Left ventricle myocardium inferior (tissue), 1 donor: ENCODE measurements at regions not wholly inside any gene's neighbourhood (a gene's known extent, or its start where the extent isn't known, plus 50 kb on each side); places are given as distances from the start of the nearest gene placed in this dataset.

Source experiments
- DNase-seq: peaks from one replicate; pipeline ENCODE4 v3.0.0-alpha.2; 2020
- H3K27ac ChIP-seq: fragments of 200-600 bp; replicated peaks from 2 replicates; pipeline ENCODE4 v1.8.0; 2021
- H3K27me3 ChIP-seq: fragments of 200-600 bp; 2 replicates; pipeline ENCODE4 v1.8.0; 2021; ENCODE audit warnings: low read depth
- H3K36me3 ChIP-seq: fragments of 200-600 bp; 2 replicates; pipeline ENCODE4 v1.8.0; 2021
- H3K4me1 ChIP-seq: fragments of 200-600 bp; 2 replicates; pipeline ENCODE4 v1.8.0; 2021
- H3K4me3 ChIP-seq: fragments of 200-600 bp; 2 replicates; pipeline ENCODE4 v1.8.0; 2021; ENCODE audit warnings: mild to moderate bottlenecking, moderate library complexity
- H3K9me3 ChIP-seq: fragments of 200-600 bp; replicated peaks from 2 replicates; pipeline ENCODE4 v1.8.0; 2021
- CTCF ChIP-seq: fragments of 200-600 bp; IDR thresholded peaks from 2 replicates; pipeline ENCODE4 v1.8.0; 2021; ENCODE audit warnings: antibody characterized with exemption, mild to moderate bottlenecking, borderline replicate concordance
- intact Hi-C: fragments of 100-400 bp; cut with micrococcal nuclease; formaldehyde crosslinking; loops from one replicate; pipeline ENCODE4 v1.11.0; 2022
- donor health status: DM: no; HTN: yes; CAD: no; lungs with severe emphysema.

GRCh38 chr7:17521437-17521836 is 223.0 kb downstream of the AHR start:
- peak overlapping the region; percentile 65 for H3K27ac ChIP-seq
- no peaks in the 10 kb centered on the region for H3K9me3 ChIP-seq
- H3K4me1 ChIP-seq, result peaks cover 33% of the 10 kb centered on the region
- no peaks in the 10 kb centered on the region for H3K27me3 ChIP-seq
- H3K4me3 ChIP-seq, result no peak overlapping the region
- intact Hi-C loops, result loop anchor here (10.0 kb wide), 1 partner anchor 537 kb away; no protein-coding TSS in a partner anchor
- H3K36me3 ChIP-seq, result no peaks in the 10 kb centered on the region
- DNase-seq, result no peak
- TF ChIP-seq CTCF, result no peak

- intact Hi-C loops, result loop anchor here (10.0 kb wide), 1 partner anchor 539 kb away; no protein-coding TSS in a partner anchor
- DNase-seq, result no peak
- peak overlapping the region; percentile 32 for H3K27ac ChIP-seq
Measured at GRCh38 chr7:17523813-17524739, 225.6 kb downstream of the AHR start.

GRCh38 chr7:17524746-17525145 is 226.3 kb downstream of the AHR start:
- H3K27me3 ChIP-seq, result no peaks in the 10 kb centered on the region
- no peak for DNase-seq
- peaks cover 33% of the 10 kb centered on the region for H3K4me1 ChIP-seq
- H3K4me3 ChIP-seq, result no peak overlapping the region
- H3K9me3 ChIP-seq, result no peaks in the 10 kb centered on the region
- TF ChIP-seq CTCF, result no peak
- no peaks in the 10 kb centered on the region for H3K36me3 ChIP-seq
- intact Hi-C loops, result loop anchor here (10.0 kb wide), 1 partner anchor 540 kb away; no protein-coding TSS in a partner anchor
- H3K27ac ChIP-seq, result peak overlapping the region; percentile 32

More at GRCh38 chr7:17523813-17524739, 225.6 kb downstream of the AHR start:
- TF ChIP-seq CTCF, result no peak
- Histone ChIP-seq H3K36me3 (no peaks in the 10 kb centered on the region), H3K27me3 (no peaks in the 10 kb centered on the region), H3K4me1 (peaks cover 33% of the 10 kb centered on the region), H3K9me3 (no peaks in the 10 kb centered on the region), H3K4me3 (no peak overlapping the region)

GRCh38 chr7:17526621-17527020 is 228.2 kb downstream of the AHR start:
- intact Hi-C loops, result loop anchor here (10.0 kb wide), 1 partner anchor 542 kb away; no protein-coding TSS in a partner anchor
- Histone ChIP-seq H3K27me3 (no peaks in the 10 kb centered on the region), H3K27ac (peak overlapping the region; percentile 23), H3K9me3 (no peaks in the 10 kb centered on the region), H3K36me3 (no peaks in the 10 kb centered on the region), H3K4me3 (no peak overlapping the region), H3K4me1 (peaks cover 29% of the 10 kb centered on the region)
- TF ChIP-seq CTCF, result no peak
- no peak for DNase-seq

GRCh38 chr7:17528636-17529035 is 230.2 kb downstream of the AHR start:
- no peak for DNase-seq
- Histone ChIP-seq H3K36me3 (no peaks in the 10 kb centered on the region), H3K27ac (no peak overlapping the region), H3K4me1 (peaks cover 20% of the 10 kb centered on the region), H3K9me3 (no peaks in the 10 kb centered on the region), H3K27me3 (no peaks in the 10 kb centered on the region), H3K4me3 (no peak overlapping the region)
- no peak for TF ChIP-seq CTCF
- intact Hi-C loops, result loop anchor here (10.0 kb wide), 1 partner anchor 544 kb away; no protein-coding TSS in a partner anchor
